Memory B cell (primary cell): ENCODE measurements at regions not wholly inside any gene's neighbourhood (a gene's known extent, or its start where the extent isn't known, plus 50 kb on each side); places are given as distances from the start of the nearest gene placed in this dataset.
"Not testable (repeated sequence)": the region's sequence is repeated elsewhere in the genome, so short reads cannot be mapped to it uniquely, and the experiment has no call there.

ENCODE experiments used
- ATAC-seq: fragments of 150-1000 bp; cut with Tn5 transposase; 2 replicates; pipeline ENCODE4 v1.10.0; 2021; ENCODE audit warnings: low read depth, mild to moderate bottlenecking, moderate library complexity
- DNase-seq, 2 donors: peaks; one replicate each; pipeline ENCODE4 v3.0.0; 2022; ENCODE audit warnings: low spot score in 2 of 2
- H3K27ac Mint-ChIP-seq: one replicate; pipeline ENCODE4 v1.8.0; 2022; ENCODE audit warnings: mild to moderate bottlenecking, moderate library complexity, mixed read lengths
- H3K27me3 Mint-ChIP-seq: one replicate; pipeline ENCODE4 v1.8.0; 2022; ENCODE audit warnings: mixed read lengths
- H3K36me3 Mint-ChIP-seq: one replicate; pipeline ENCODE4 v1.8.0; 2022; ENCODE audit warnings: mild to moderate bottlenecking, mixed read lengths
- H3K4me1 Mint-ChIP-seq: one replicate; pipeline ENCODE4 v1.8.0; 2022; ENCODE audit warnings: mixed read lengths
- H3K4me3 Mint-ChIP-seq: one replicate; pipeline ENCODE4 v1.8.0; 2022; ENCODE audit warnings: mild to moderate bottlenecking, moderate library complexity, mixed read lengths
- H3K9me3 Mint-ChIP-seq: one replicate; pipeline ENCODE4 v1.8.0; 2022; ENCODE audit warnings: mixed read lengths

DNA sequence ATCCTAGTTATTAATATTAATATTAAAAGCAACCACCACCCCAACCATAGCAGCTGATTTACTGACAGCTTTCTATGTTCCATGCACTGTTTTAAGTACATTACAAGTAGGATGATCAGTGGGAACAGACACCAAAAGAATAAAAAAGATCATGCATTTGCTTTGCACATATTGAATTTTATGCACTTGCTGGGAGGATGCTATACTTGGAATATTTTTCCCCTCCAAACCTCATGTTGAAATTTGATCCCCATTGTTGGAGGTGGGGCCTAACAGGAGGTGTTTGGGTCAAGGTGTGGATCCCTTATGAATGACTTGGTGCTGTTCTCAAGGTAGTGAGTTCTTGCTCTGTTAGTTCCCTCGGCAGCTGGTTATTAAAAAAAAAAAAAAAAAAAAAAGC, 178.9 kb upstream of the MYLIP start:
- Mint-ChIP-seq H3K4me3 (no peak overlapping the region), H3K27ac (no peak overlapping the region), H3K27me3 (no peaks in the 10 kb centered on the region), H3K9me3 (no peaks in the 10 kb centered on the region), H3K4me1 (peaks cover 10% of the 10 kb centered on the region), H3K36me3 (no peaks in the 10 kb centered on the region)
- ATAC-seq (no peak), DNase-seq (no peak)

DNA sequence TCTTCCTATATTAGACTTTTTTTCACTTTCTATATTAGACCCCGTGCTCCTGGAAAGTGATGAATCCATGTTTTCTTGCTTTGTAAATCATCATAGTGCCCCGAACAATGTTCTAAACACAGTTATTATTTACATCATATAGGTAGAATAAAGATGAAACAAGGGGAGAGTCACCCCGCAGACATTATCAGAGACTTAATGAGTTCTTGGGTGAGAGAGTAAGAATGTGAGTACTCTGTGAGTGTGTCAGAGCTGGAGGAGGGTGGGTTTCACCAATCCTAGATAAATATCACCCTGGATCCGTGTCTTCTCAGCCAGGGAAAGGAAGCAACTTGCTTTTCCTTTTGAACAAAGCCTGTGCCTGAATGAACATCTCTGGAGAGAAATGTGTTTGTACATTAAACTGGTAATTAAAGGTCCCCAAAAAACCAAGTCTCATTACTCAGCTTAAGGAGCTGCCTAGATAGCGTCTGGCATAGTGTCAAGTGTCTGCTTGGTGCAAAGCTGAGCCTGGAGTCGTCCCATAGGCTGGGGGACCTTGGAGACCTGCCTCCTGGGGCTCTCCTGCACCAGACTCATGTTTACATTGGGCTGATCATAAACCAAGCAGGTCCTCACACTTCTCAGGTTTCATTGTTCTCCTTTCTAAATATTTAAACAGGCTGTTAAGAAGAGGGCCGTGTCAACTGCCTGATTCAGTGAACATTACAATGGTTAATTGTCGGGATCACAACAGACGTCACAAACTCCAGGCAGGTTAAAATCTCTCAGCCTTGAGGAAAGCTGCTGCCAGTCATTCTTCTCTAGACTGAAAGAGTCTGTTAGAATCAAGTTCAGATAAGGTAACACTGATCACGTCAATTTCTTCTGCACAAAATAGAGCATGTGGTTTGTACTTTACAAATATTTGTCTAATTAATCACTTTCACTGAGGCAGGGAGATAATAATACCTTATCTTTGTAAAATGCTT, 179.7 kb upstream of the MYLIP start:
- no peak for ATAC-seq
- no peak overlapping the region for H3K27ac Mint-ChIP-seq
- no peaks in the 10 kb centered on the region for H3K9me3 Mint-ChIP-seq

DNA sequence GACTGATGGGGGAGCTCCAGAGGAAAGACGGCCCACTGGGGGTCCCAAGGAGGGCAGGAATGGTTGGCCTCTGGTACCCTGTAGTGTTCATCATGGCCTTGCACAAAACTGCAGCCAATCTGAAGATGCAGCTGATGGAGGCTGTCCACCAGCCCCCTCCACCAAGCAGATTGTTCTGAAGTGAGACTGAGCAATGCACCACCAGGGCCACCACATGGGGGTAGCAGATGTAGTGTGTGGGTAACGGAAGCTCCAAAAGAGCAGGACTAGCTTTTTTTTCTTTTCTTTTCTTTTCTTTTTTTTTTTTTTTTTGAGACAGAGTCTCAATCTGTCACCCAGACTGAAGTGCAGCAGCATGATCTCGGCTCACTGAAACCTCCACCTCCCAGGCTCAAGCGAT, 181.0 kb upstream of the MYLIP start:
- ATAC-seq = no peak
- Mint-ChIP-seq H3K27ac (no peak overlapping the region), H3K4me1 (peaks cover 6% of the 10 kb centered on the region), H3K27me3 (no peaks in the 10 kb centered on the region), H3K9me3 (no peaks in the 10 kb centered on the region), H3K36me3 (no peaks in the 10 kb centered on the region), H3K4me3 (no peak overlapping the region)
- DNase-seq = no peak

More for the DNA sequence above, 179.7 kb upstream of the MYLIP start:
- DNase-seq = no peak
- no peaks in the 10 kb centered on the region for H3K36me3 Mint-ChIP-seq
- no peaks in the 10 kb centered on the region for H3K27me3 Mint-ChIP-seq
- no peak overlapping the region for H3K4me3 Mint-ChIP-seq
- peaks cover 8% of the 10 kb centered on the region for H3K4me1 Mint-ChIP-seq

DNA sequence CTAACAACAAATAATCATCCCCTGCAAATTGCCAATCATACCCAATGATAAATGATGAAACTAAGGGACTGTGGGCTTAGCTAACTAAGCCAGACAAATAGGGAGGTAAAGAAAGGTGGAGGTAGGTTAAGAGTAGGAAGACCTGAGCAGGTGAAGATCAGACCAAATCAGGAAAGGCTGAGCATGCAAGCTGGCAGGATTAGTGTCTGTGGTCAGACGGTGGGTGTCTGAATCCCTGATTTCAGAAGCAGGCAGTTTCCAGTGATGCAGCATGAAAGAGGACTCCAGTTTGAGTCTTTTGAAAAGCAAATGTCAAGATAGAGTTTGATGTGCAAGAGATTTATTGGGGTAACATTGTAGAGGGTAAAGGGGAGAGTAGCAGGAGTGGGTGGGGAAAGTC, 181.4 kb upstream of the MYLIP start:
- Mint-ChIP-seq H3K4me1 (peaks cover 4% of the 10 kb centered on the region), H3K36me3 (no peaks in the 10 kb centered on the region), H3K9me3 (no peaks in the 10 kb centered on the region), H3K27ac (no peak overlapping the region), H3K4me3 (no peak overlapping the region), H3K27me3 (no peaks in the 10 kb centered on the region)
- DNase-seq (no peak), ATAC-seq (no peak)

DNA sequence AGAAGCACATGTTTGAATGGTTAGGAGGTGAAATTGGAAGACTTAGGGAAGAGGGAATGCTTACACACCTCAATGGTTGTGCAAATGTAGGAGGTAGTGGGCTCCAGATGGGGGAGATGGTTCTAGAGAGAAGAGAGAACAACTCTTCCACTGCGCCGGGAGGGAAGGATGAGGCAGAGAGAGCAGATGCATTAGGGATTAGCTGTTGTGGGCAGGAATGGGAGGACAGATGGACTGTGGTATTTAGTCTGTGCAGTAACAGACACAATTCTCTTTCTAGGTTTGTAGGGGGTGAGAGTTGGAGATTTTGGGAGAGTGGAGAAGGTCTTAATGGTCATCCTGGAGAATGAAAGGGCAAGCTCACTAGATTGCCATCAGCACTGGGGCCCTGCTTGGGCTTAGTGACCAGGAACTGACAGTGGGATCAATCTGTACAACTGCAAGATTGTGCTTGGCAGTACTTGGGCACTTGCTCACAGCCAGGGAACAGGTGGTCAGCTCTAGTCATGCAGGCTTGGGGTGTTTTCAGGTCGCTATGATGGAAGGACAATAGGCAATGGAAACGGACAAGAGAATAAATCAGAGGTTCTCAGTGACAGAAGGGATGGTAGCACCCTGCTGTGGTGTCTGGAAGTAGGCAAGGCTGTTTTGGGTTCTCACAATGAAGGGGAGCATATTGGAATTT, 182.0 kb upstream of the MYLIP start:
- peaks cover 2% of the 10 kb centered on the region for H3K4me1 Mint-ChIP-seq
- no peaks in the 10 kb centered on the region for H3K27me3 Mint-ChIP-seq
- no peak overlapping the region for H3K27ac Mint-ChIP-seq
- H3K9me3 Mint-ChIP-seq = no peaks in the 10 kb centered on the region
- H3K36me3 Mint-ChIP-seq = no peaks in the 10 kb centered on the region
- no peak overlapping the region for H3K4me3 Mint-ChIP-seq
- ATAC-seq (no peak), DNase-seq (no peak)

DNA sequence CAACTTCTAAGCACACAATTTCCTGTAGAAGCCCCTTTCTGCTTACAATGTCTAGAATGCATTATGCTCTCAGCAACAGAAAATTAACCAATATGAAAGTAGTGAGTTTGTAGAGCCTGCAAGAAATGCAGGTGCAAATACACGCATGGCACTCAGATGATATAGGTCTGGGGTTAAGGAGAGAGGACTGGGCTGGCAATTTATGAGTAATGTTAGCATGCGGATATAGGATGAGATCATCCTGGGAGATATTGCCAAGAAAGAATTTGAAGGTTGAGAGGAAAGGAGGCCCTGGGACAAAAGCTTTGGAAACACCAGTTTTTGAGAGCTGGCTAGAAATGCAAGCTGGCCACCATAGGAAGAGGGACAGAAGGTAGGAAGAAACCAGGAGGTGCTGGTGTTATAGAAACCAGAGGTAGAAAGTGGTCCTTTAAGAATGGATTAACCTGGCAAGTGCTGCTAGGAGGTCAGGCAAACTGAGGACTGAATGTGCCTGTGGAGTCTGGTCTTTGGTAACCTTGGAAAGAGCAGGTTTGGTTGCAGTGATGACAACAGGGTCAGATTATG, 183.2 kb upstream of the MYLIP start:
- Mint-ChIP-seq H3K27ac (no peak overlapping the region), H3K4me1 (peaks cover 5% of the 10 kb centered on the region), H3K36me3 (no peaks in the 10 kb centered on the region), H3K9me3 (peaks cover 2% of the 10 kb centered on the region), H3K27me3 (no peaks in the 10 kb centered on the region), H3K4me3 (no peak overlapping the region)
- DNase-seq = no peak
- ATAC-seq = no peak

DNA sequence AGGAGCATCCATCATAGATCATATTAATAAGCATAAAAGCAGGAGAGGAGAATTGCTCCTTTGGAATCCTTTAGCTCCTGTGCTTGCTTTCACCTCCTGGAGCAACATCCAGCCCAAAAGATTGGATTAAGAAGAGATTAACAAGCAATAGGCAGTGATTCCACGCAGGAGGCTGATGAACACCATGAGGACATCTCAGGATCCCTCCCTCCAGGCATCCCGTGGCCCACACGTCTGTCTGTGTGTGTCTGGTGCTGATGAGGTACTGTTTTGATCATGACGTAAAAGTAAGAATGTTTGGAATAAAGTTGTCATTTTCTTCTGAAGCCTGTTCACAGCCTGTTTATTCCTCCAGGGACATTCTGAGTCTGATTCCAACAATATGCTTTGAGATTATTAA, 185.5 kb upstream of the MYLIP start:
- Mint-ChIP-seq H3K4me1 (peaks cover 3% of the 10 kb centered on the region), H3K4me3 (no peak overlapping the region), H3K27me3 (no peaks in the 10 kb centered on the region), H3K36me3 (no peaks in the 10 kb centered on the region), H3K9me3 (peaks cover 2% of the 10 kb centered on the region), H3K27ac (no peak overlapping the region)
- DNase-seq (no peak), ATAC-seq (no peak)

DNA sequence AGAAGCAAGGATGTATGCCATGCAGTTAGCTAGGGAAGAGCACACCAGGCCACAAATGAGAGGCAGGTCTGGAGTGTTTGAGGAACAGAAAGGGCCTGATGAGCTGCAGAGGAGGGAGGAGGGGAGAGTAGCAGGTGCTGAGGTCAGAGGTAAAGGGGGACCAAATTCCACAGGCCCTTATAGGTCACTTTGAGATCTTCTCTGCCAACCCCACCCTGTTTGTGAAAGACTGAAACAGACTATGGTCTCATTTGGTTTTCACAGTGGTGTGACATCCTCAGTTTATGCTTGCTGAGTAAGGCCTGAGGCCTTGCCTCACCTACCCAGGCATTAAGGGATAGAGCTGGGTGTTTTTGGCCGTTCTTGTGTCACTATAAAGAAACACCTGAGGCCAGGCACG, 187.7 kb upstream of the MYLIP start:
- peaks cover 9% of the 10 kb centered on the region for H3K4me1 Mint-ChIP-seq
- no peak overlapping the region for H3K4me3 Mint-ChIP-seq
- no peaks in the 10 kb centered on the region for H3K36me3 Mint-ChIP-seq

DNA sequence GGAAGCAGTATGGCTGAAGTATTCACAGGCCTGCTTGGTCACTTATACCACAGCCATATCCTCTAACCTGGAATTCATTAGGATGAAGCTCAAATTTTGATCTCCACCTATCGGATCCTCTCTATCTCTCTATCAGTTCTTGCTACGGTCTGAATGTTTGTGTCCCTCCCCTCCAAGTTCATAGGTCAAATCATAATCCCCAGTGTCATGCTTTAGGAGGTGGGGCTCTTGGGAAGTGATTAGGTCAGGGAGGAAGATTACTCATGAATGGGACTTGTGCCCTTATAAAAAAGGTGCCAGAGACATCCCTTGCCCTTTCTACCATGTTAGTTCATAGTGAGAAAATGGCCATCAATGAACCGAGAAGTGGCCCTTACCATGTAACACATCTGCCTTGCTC, 190.8 kb upstream of the MYLIP start:
- Mint-ChIP-seq H3K4me3 (no peak overlapping the region), H3K4me1 (peaks cover 14% of the 10 kb centered on the region), H3K9me3 (peaks cover 3% of the 10 kb centered on the region), H3K36me3 (no peaks in the 10 kb centered on the region), H3K27ac (no peak overlapping the region), H3K27me3 (no peaks in the 10 kb centered on the region)
- no peak for DNase-seq
- ATAC-seq = no peak

More for the DNA sequence above, 187.7 kb upstream of the MYLIP start:
- Mint-ChIP-seq H3K27ac (no peak overlapping the region), H3K9me3 (peaks cover 3% of the 10 kb centered on the region), H3K27me3 (no peaks in the 10 kb centered on the region)
- no peak for ATAC-seq
- no peak for DNase-seq

DNA sequence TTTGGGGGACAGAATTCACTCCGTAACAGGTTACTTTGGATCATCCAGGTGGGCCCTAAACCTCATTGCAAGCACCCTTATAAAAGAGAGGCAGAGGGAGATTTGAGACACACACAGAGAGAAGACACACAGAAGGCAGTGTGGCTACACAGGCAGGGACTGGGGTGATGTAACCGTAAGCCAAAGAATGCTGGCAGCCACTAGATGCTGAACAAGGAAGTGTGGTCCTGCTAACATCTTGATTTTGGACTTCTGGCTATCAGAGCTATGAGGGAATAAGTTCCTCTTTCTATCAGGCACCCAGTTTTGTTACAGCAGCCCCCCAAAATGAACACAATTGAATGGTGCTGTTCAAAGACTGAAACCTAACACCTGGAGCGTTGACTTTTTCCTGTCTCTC, 191.3 kb upstream of the MYLIP start:
- Mint-ChIP-seq H3K4me3 (no peak overlapping the region), H3K36me3 (no peaks in the 10 kb centered on the region), H3K27me3 (no peaks in the 10 kb centered on the region), H3K9me3 (peaks cover 3% of the 10 kb centered on the region), H3K4me1 (peaks cover 14% of the 10 kb centered on the region), H3K27ac (no peak overlapping the region)
- ATAC-seq = no peak
- DNase-seq = no peak

DNA sequence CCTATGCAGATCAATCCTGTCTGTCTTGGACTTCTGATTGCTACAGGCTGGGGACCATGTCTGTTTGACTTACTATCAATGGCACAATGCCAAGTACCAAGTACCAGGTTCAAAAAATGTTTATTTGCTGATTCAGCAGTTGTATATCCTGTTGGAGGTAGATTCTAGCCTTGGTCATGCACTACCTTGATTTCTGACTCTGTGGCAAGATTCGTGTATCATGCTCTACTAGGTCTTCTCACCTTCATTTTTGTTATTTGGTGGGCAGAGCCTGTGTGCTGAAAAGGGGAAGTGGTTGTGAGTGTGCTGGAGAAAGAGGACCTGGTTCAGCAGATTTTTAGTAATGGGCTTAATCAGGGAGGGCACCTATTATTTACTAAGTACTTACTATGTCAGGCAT, 192.4 kb upstream of the MYLIP start:
- Mint-ChIP-seq H3K27me3 (no peaks in the 10 kb centered on the region), H3K27ac (peak overlapping the region; percentile 0)

DNA sequence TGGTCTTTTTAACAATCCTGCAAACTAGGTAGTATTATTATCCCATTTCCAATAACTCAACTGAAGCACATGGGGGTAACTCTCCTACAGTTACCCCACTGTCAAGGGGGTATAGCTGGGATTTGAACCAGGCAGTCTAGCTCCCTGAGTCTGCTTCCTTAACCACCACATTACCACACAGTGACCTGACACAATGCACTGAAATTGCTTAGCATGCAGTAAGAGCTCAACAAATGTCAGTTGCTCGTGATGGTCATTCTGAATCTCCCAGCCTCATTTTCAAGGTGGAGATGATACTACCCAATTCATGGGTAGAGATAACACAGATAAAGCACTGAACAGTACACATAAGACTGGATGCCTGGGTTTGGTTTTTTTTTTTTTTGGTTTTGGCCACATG, 193.2 kb upstream of the MYLIP start:
- Mint-ChIP-seq H3K4me3 (no peak overlapping the region), H3K27ac (no peak overlapping the region), H3K4me1 (peaks cover 11% of the 10 kb centered on the region), H3K9me3 (peaks cover 8% of the 10 kb centered on the region), H3K27me3 (no peaks in the 10 kb centered on the region), H3K36me3 (peaks cover 8% of the 10 kb centered on the region)
- DNase-seq (no peak), ATAC-seq (no peak)

More for the DNA sequence above, 192.4 kb upstream of the MYLIP start:
- ATAC-seq = peak; percentile 99
- peaks cover 3% of the 10 kb centered on the region for H3K36me3 Mint-ChIP-seq
- peaks cover 5% of the 10 kb centered on the region for H3K9me3 Mint-ChIP-seq
- H3K4me1 Mint-ChIP-seq = peaks cover 14% of the 10 kb centered on the region
- DNase-seq = peak; percentile 20 to 41
- H3K4me3 Mint-ChIP-seq = no peak overlapping the region

DNA sequence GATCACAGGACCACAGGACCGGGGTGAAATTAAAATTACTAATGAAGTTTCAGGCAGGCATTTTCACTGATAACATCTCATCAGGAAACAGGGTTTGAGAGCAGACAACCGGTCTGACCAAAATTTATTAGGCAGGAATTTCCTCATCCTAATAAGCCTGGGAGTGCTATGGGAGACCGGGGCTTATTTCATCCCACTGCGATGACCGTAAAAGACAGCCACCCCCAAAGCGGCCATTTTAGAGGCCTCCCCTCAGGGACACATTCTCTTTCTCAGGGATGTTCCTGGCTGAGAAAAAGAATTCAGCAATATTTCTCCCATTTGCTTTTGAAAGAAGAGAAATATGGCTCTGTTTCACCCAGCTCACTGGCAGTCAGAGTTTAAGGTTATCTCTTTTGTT, 197.2 kb upstream of the MYLIP start:
- not testable (repeated sequence) for DNase-seq, H3K4me3 Mint-ChIP-seq, H3K36me3 Mint-ChIP-seq, H3K27ac Mint-ChIP-seq, H3K27me3 Mint-ChIP-seq, ATAC-seq
- Mint-ChIP-seq H3K4me1 (peaks cover 11% of the 10 kb centered on the region), H3K9me3 (peaks cover 12% of the 10 kb centered on the region)

DNA sequence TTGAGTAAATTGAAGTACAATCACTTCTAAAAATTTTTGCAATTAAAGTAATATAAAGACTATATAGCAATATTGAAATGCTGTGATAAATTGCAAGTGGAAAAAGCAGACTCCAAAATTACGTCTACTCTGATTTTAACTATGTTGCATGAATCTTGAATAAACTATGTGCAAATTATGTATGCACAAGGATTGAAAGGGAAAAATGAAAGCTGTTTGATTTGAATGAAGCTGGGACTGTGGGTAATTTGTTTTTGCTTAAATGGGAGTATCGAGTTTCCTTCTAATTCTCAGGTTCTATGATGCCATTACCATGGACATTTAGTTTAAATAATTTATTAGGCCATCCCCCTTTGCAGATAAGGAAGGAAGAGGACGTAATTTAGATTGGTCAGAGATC, 198.7 kb upstream of the MYLIP start:
- no peak overlapping the region for H3K27ac Mint-ChIP-seq
- peaks cover 2% of the 10 kb centered on the region for H3K27me3 Mint-ChIP-seq
- peaks cover 14% of the 10 kb centered on the region for H3K9me3 Mint-ChIP-seq
- DNase-seq (no peak), ATAC-seq (no peak)
- H3K36me3 Mint-ChIP-seq = peaks cover 11% of the 10 kb centered on the region
- no peak overlapping the region for H3K4me3 Mint-ChIP-seq
- H3K4me1 Mint-ChIP-seq = peaks cover 2% of the 10 kb centered on the region
